GM18868 (cell line): ENCODE measurements at regions not wholly inside any gene's neighbourhood (a gene's known extent, or its start where the extent isn't known, plus 50 kb on each side); places are given as distances from the start of the nearest gene placed in this dataset.
A peak's percentile ranks its signal among the peaks of the same experiment; 100 is the strongest.
"Not testable (repeated sequence)": the region's sequence is repeated elsewhere in the genome, so short reads cannot be mapped to it uniquely, and the experiment has no call there.

ENCODE experiments used
- ATAC-seq: cut with Tn5 transposase; IDR thresholded peaks from one replicate; pipeline ENCODE4 v1.9.1; 2021; ENCODE audit warnings: mild to moderate bottlenecking, moderate library complexity; ENCODE audit not compliant: unreplicated experiment

- ATAC-seq = no peak
Observed at GRCh38 chr18:67455890-67456501, 60.5 kb downstream of the DSEL start.

GRCh38 chr18:67453901-67454300 lies 62.6 kb downstream of the DSEL start:
- no peak for ATAC-seq

GRCh38 chr18:67451960-67452359 lies 64.6 kb downstream of the DSEL start:
- ATAC-seq = no peak

GRCh38 chr18:67451101-67451500 lies 65.4 kb downstream of the DSEL start:
- ATAC-seq = not testable (repeated sequence)

GRCh38 chr18:67433971-67434370 lies 82.5 kb downstream of the DSEL start:
- ATAC-seq = no peak

GRCh38 chr18:67432806-67433205 lies 83.7 kb downstream of the DSEL start:
- no peak for ATAC-seq

GRCh38 chr18:67428805-67429204 lies 87.7 kb downstream of the DSEL start:
- ATAC-seq = no peak

- ATAC-seq = no peak
Observed at GRCh38 chr18:67428158-67428557, 88.4 kb downstream of the DSEL start.

GRCh38 chr18:67426486-67426885 lies 90.0 kb downstream of the DSEL start:
- no peak for ATAC-seq

GRCh38 chr18:67425672-67426071 lies 90.8 kb downstream of the DSEL start:
- ATAC-seq = peak; percentile 42

- no peak for ATAC-seq
Observed at GRCh38 chr18:67421651-67422050, 94.9 kb downstream of the DSEL start.

- peak; percentile 83 for ATAC-seq
Observed at GRCh38 chr18:67417864-67418523, 98.5 kb downstream of the DSEL start.

- no peak for ATAC-seq
Observed at GRCh38 chr18:67411116-67411515, 105.4 kb downstream of the DSEL start.

GRCh38 chr18:67410075-67411070 lies 106.1 kb downstream of the DSEL start:
- ATAC-seq = no peak

GRCh38 chr18:67408240-67408639 lies 108.3 kb downstream of the DSEL start:
- no peak for ATAC-seq

GRCh38 chr18:67406714-67407113 lies 109.8 kb downstream of the DSEL start:
- no peak for ATAC-seq

- no peak for ATAC-seq
Observed at GRCh38 chr18:67402543-67402942, 114.0 kb downstream of the DSEL start.

GRCh38 chr18:67400502-67401117 lies 115.9 kb downstream of the DSEL start:
- no peak for ATAC-seq

- no peak for ATAC-seq
Observed at GRCh38 chr18:67386032-67386431, 130.5 kb downstream of the DSEL start.

GRCh38 chr18:67385455-67385854 lies 131.1 kb downstream of the DSEL start:
- ATAC-seq = no peak

GRCh38 chr18:67384057-67384456 lies 132.5 kb downstream of the DSEL start:
- not testable (repeated sequence) for ATAC-seq
